ENCODE measurements at regions not wholly inside any gene's neighbourhood (a gene's known extent, or its start where the extent isn't known, plus 50 kb on each side); places are given as distances from the start of the nearest gene placed in this dataset.
"Not testable (repeated sequence)": the region's sequence is repeated elsewhere in the genome, so short reads cannot be mapped to it uniquely, and the experiment has no call there.

- Histone ChIP-seq H3K4me3 (ENCODE audit: low read depth in 1 of 5, low read length in 5 of 5) (no peak overlapping the region), H3K36me3 (ENCODE audit: control insufficient read depth in 5 of 5, insufficient read depth in 5 of 5, low read length in 5 of 5) (no peaks in the 10 kb centered on the region), H3K27ac (ENCODE audit: low read depth, low read length) (no peak overlapping the region)
Observed at GRCh38 chr7:79741684-79742083, 288.2 kb upstream of the MAGI2 start.

GRCh38 chr7:79740076-79740475 is 286.6 kb upstream of the MAGI2 start:
- H3K9ac ChIP-seq (ENCODE audit: low read length in 5 of 5): no peak overlapping the region
- no peaks in the 10 kb centered on the region for H3K27me3 ChIP-seq (ENCODE audit: control insufficient read depth in 5 of 5, insufficient read depth in 4 of 5, low read length in 5 of 5)
- no peaks in the 10 kb centered on the region for H3K36me3 ChIP-seq (ENCODE audit: control insufficient read depth in 5 of 5, insufficient read depth in 5 of 5, low read length in 5 of 5)
- peaks cover 0 to 8% (median 2%) of the 10 kb centered on the region in 5 donors for H3K4me1 ChIP-seq (ENCODE audit: control insufficient read depth in 5 of 5, insufficient read depth in 5 of 5, low read length in 5 of 5)
- no peak overlapping the region for H3K27ac ChIP-seq (ENCODE audit: low read depth, low read length)
- peaks cover 0 to 2% (median 0%) of the 10 kb centered on the region in 5 donors for H3K9me3 ChIP-seq (ENCODE audit: control insufficient read depth in 5 of 5, low read length in 5 of 5)
- H3K4me3 ChIP-seq (ENCODE audit: low read depth in 1 of 5, low read length in 5 of 5): no peak overlapping the region

More at GRCh38 chr7:79741684-79742083, 288.2 kb upstream of the MAGI2 start:
- no peak overlapping the region for H3K9ac ChIP-seq (ENCODE audit: low read length in 5 of 5)
- H3K4me1 ChIP-seq (ENCODE audit: control insufficient read depth in 5 of 5, insufficient read depth in 5 of 5, low read length in 5 of 5): peaks cover 0 to 8% (median 2%) of the 10 kb centered on the region in 5 donors
- H3K9me3 ChIP-seq (ENCODE audit: control insufficient read depth in 5 of 5, low read length in 5 of 5): no peaks in the 10 kb centered on the region
- H3K27me3 ChIP-seq (ENCODE audit: control insufficient read depth in 5 of 5, insufficient read depth in 4 of 5, low read length in 5 of 5): no peaks in the 10 kb centered on the region

- not testable (repeated sequence) for H3K27ac ChIP-seq (ENCODE audit: low read depth, low read length); H3K9me3 ChIP-seq (ENCODE audit: control insufficient read depth in 5 of 5, low read length in 5 of 5)
Observed at GRCh38 chr7:79739036-79739709, 285.7 kb upstream of the MAGI2 start.

GRCh38 chr7:79736418-79736817 is 283.0 kb upstream of the MAGI2 start:
- Histone ChIP-seq H3K27me3 (ENCODE audit: control insufficient read depth in 5 of 5, insufficient read depth in 4 of 5, low read length in 5 of 5) (no peaks in the 10 kb centered on the region), H3K36me3 (ENCODE audit: control insufficient read depth in 5 of 5, insufficient read depth in 5 of 5, low read length in 5 of 5) (no peaks in the 10 kb centered on the region), H3K9me3 (ENCODE audit: control insufficient read depth in 5 of 5, low read length in 5 of 5) (peaks cover 4 to 19% (median 14%) of the 10 kb centered on the region in 5 donors), H3K9ac (ENCODE audit: low read length in 5 of 5) (no peak overlapping the region), H3K27ac (ENCODE audit: low read depth, low read length) (no peak overlapping the region), H3K4me3 (ENCODE audit: low read depth in 1 of 5, low read length in 5 of 5) (no peak overlapping the region), H3K4me1 (ENCODE audit: control insufficient read depth in 5 of 5, insufficient read depth in 5 of 5, low read length in 5 of 5) (no peaks in the 10 kb centered on the region)

More at GRCh38 chr7:79739036-79739709, 285.7 kb upstream of the MAGI2 start:
- H3K4me3 ChIP-seq (ENCODE audit: low read depth in 1 of 5, low read length in 5 of 5); H3K9ac ChIP-seq (ENCODE audit: low read length in 5 of 5); H3K4me1 ChIP-seq (ENCODE audit: control insufficient read depth in 5 of 5, insufficient read depth in 5 of 5, low read length in 5 of 5); H3K36me3 ChIP-seq (ENCODE audit: control insufficient read depth in 5 of 5, insufficient read depth in 5 of 5, low read length in 5 of 5); H3K27me3 ChIP-seq (ENCODE audit: control insufficient read depth in 5 of 5, insufficient read depth in 4 of 5, low read length in 5 of 5): not testable (repeated sequence)

- Histone ChIP-seq H3K27me3 (ENCODE audit: control insufficient read depth in 5 of 5, insufficient read depth in 4 of 5, low read length in 5 of 5) (no peaks in the 10 kb centered on the region), H3K9me3 (ENCODE audit: control insufficient read depth in 5 of 5, low read length in 5 of 5) (peaks cover 4 to 19% (median 14%) of the 10 kb centered on the region in 5 donors), H3K9ac (ENCODE audit: low read length in 5 of 5) (no peak overlapping the region), H3K36me3 (ENCODE audit: control insufficient read depth in 5 of 5, insufficient read depth in 5 of 5, low read length in 5 of 5) (no peaks in the 10 kb centered on the region), H3K4me1 (ENCODE audit: control insufficient read depth in 5 of 5, insufficient read depth in 5 of 5, low read length in 5 of 5) (no peaks in the 10 kb centered on the region), H3K4me3 (ENCODE audit: low read depth in 1 of 5, low read length in 5 of 5) (no peak overlapping the region), H3K27ac (ENCODE audit: low read depth, low read length) (no peak overlapping the region)
Observed at GRCh38 chr7:79735012-79735411, 281.5 kb upstream of the MAGI2 start.

GRCh38 chr7:79734181-79734580 is 280.7 kb upstream of the MAGI2 start:
- no peak overlapping the region for H3K4me3 ChIP-seq (ENCODE audit: low read depth in 1 of 5, low read length in 5 of 5)
- no peaks in the 10 kb centered on the region for H3K4me1 ChIP-seq (ENCODE audit: control insufficient read depth in 5 of 5, insufficient read depth in 5 of 5, low read length in 5 of 5)
- H3K9ac ChIP-seq (ENCODE audit: low read length in 5 of 5): no peak overlapping the region
- no peaks in the 10 kb centered on the region for H3K27me3 ChIP-seq (ENCODE audit: control insufficient read depth in 5 of 5, insufficient read depth in 4 of 5, low read length in 5 of 5)
- H3K27ac ChIP-seq (ENCODE audit: low read depth, low read length): no peak overlapping the region
- peaks cover 4 to 19% (median 14%) of the 10 kb centered on the region in 5 donors for H3K9me3 ChIP-seq (ENCODE audit: control insufficient read depth in 5 of 5, low read length in 5 of 5)
- H3K36me3 ChIP-seq (ENCODE audit: control insufficient read depth in 5 of 5, insufficient read depth in 5 of 5, low read length in 5 of 5): no peaks in the 10 kb centered on the region

- Histone ChIP-seq H3K36me3 (ENCODE audit: control insufficient read depth in 5 of 5, insufficient read depth in 5 of 5, low read length in 5 of 5) (no peaks in the 10 kb centered on the region), H3K4me3 (ENCODE audit: low read depth in 1 of 5, low read length in 5 of 5) (no peak overlapping the region), H3K9me3 (ENCODE audit: control insufficient read depth in 5 of 5, low read length in 5 of 5) (peaks cover 4 to 19% (median 14%) of the 10 kb centered on the region in 5 donors), H3K4me1 (ENCODE audit: control insufficient read depth in 5 of 5, insufficient read depth in 5 of 5, low read length in 5 of 5) (no peaks in the 10 kb centered on the region), H3K27me3 (ENCODE audit: control insufficient read depth in 5 of 5, insufficient read depth in 4 of 5, low read length in 5 of 5) (no peaks in the 10 kb centered on the region), H3K27ac (ENCODE audit: low read depth, low read length) (no peak overlapping the region), H3K9ac (ENCODE audit: low read length in 5 of 5) (no peak overlapping the region)
Observed at GRCh38 chr7:79732535-79732934, 279.1 kb upstream of the MAGI2 start.

GRCh38 chr7:79730971-79731370 is 277.5 kb upstream of the MAGI2 start:
- Histone ChIP-seq H3K27me3 (ENCODE audit: control insufficient read depth in 5 of 5, insufficient read depth in 4 of 5, low read length in 5 of 5) (no peaks in the 10 kb centered on the region), H3K36me3 (ENCODE audit: control insufficient read depth in 5 of 5, insufficient read depth in 5 of 5, low read length in 5 of 5) (no peaks in the 10 kb centered on the region), H3K9me3 (ENCODE audit: control insufficient read depth in 5 of 5, low read length in 5 of 5) (peaks cover 4 to 19% (median 14%) of the 10 kb centered on the region in 5 donors), H3K9ac (ENCODE audit: low read length in 5 of 5) (no peak overlapping the region), H3K27ac (ENCODE audit: low read depth, low read length) (no peak overlapping the region), H3K4me3 (ENCODE audit: low read depth in 1 of 5, low read length in 5 of 5) (no peak overlapping the region), H3K4me1 (ENCODE audit: control insufficient read depth in 5 of 5, insufficient read depth in 5 of 5, low read length in 5 of 5) (peaks cover 0 to 2% (median 0%) of the 10 kb centered on the region in 5 donors)

GRCh38 chr7:79723833-79724618 is 270.6 kb upstream of the MAGI2 start:
- Histone ChIP-seq H3K27me3 (ENCODE audit: control insufficient read depth in 5 of 5, insufficient read depth in 4 of 5, low read length in 5 of 5) (no peaks in the 10 kb centered on the region), H3K9me3 (ENCODE audit: control insufficient read depth in 5 of 5, low read length in 5 of 5) (no peaks in the 10 kb centered on the region), H3K36me3 (ENCODE audit: control insufficient read depth in 5 of 5, insufficient read depth in 5 of 5, low read length in 5 of 5) (no peaks in the 10 kb centered on the region), H3K9ac (ENCODE audit: low read length in 5 of 5) (no peak overlapping the region), H3K27ac (ENCODE audit: low read depth, low read length) (no peak overlapping the region), H3K4me1 (ENCODE audit: control insufficient read depth in 5 of 5, insufficient read depth in 5 of 5, low read length in 5 of 5) (peaks cover 0 to 12% (median 3%) of the 10 kb centered on the region in 5 donors), H3K4me3 (ENCODE audit: low read depth in 1 of 5, low read length in 5 of 5) (no peak overlapping the region)

GRCh38 chr7:79722217-79722616 is 268.8 kb upstream of the MAGI2 start:
- H3K9me3 ChIP-seq (ENCODE audit: control insufficient read depth in 5 of 5, low read length in 5 of 5): no peaks in the 10 kb centered on the region

More at GRCh38 chr7:79722217-79722616, 268.8 kb upstream of the MAGI2 start:
- Histone ChIP-seq H3K27me3 (ENCODE audit: control insufficient read depth in 5 of 5, insufficient read depth in 4 of 5, low read length in 5 of 5) (no peaks in the 10 kb centered on the region), H3K27ac (ENCODE audit: low read depth, low read length) (no peak overlapping the region), H3K9ac (ENCODE audit: low read length in 5 of 5) (no peak overlapping the region), H3K36me3 (ENCODE audit: control insufficient read depth in 5 of 5, insufficient read depth in 5 of 5, low read length in 5 of 5) (no peaks in the 10 kb centered on the region), H3K4me1 (ENCODE audit: control insufficient read depth in 5 of 5, insufficient read depth in 5 of 5, low read length in 5 of 5) (peaks cover 0 to 12% (median 3%) of the 10 kb centered on the region in 5 donors), H3K4me3 (ENCODE audit: low read depth in 1 of 5, low read length in 5 of 5) (no peak overlapping the region)

Data from subcutaneous abdominal adipose tissue (tissue), 5 donors.